ENCODE measurements at regions not wholly inside any gene's neighbourhood (a gene's known extent, or its start where the extent isn't known, plus 50 kb on each side); places are given as distances from the start of the nearest gene placed in this dataset.

DNA sequence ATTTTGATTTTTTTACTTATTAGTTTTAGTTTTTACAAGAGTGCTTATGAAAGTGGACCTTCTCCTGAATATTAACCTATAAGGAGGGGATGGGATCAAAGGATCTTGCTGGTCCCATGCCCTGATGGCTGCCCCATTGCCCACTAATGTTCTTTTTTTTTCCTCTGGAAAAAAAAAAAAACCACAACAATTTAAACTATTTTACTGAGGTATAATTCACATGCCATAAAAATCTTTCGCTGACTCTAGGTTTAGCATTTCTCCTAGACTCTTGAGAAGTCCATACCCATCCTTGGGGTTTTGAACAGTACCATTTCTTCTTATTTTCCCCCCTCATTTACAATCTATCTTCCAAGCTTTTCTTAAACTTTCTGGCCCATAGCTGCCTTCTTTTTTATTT is 481.8 kb downstream of the TFEC start:
- dilution Hi-C loops (cut with MboI; ENCODE audit: extremely low pct_ligation_motif_present, low sequenced_read_pairs), result no loop called here
- H3K27me3 ChIP-seq (ENCODE audit: control insufficient read depth in 2 of 2, insufficient read depth in 2 of 2, low read length in 2 of 2), result no peaks in the 10 kb centered on the region
- H2AFZ ChIP-seq (ENCODE audit: low read depth, low read length), result no peak overlapping the region
- intact Hi-C loops (cut with micrococcal nuclease), result no loop called here
- H3K9ac ChIP-seq (replicated peaks; ENCODE audit: extremely low read depth, insufficient read depth, low read length), result no peak overlapping the region
- H3K4me3 ChIP-seq (replicated peaks in 1 of 3; ENCODE audit: insufficient read depth in 1 of 3, low read depth in 1 of 3, low read length in 3 of 3), result no peak overlapping the region
- no peak for FAIRE-seq
- H3K4me2 ChIP-seq (ENCODE audit: insufficient read depth, low read length), result no peak overlapping the region
- H3K9me3 ChIP-seq (replicated peaks; ENCODE audit: control insufficient read depth, insufficient read depth, low read length), result no peaks in the 10 kb centered on the region
- H3K36me3 ChIP-seq (ENCODE audit: control insufficient read depth in 2 of 2, extremely low read depth in 1 of 2, insufficient read depth in 2 of 2, low read length in 2 of 2), result no peaks in the 10 kb centered on the region
- H3K9me1 ChIP-seq (replicated peaks; ENCODE audit: control insufficient read depth, extremely low read depth, insufficient read depth, low read length), result no peaks in the 10 kb centered on the region
- ChIA-PET POLR2A (no interaction called here), CTCF (interaction anchor here (1.3 kb wide), 1 partner anchor 25 kb away, joined by 3 read pairs; no protein-coding TSS in a partner anchor)
- TF ChIP-seq, protein P1, sequence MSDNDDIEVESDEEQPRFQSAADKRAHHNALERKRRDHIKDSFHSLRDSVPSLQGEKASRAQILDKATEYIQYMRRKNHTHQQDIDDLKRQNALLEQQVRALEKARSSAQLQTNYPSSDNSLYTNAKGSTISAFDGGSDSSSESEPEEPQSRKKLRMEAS (IDR thresholded peaks at IDR 0.05; ENCODE audit: insufficient read depth, insufficient read length), result no peak
- no peak for TF ChIP-seq JUN (IDR thresholded peaks at IDR 0.05; ENCODE audit: borderline replicate concordance, insufficient read depth, insufficient read length, low read depth)
- TF ChIP-seq EZH2 (IDR thresholded peaks at IDR 0.05; ENCODE audit: borderline replicate concordance, low read depth, low read length, severe bottlenecking), result no peak
- no peak for TF ChIP-seq POLR2AphosphoS5 (IDR thresholded peaks at IDR 0.05; ENCODE audit: insufficient read depth, low read depth, low read length)
- TF ChIP-seq, protein P2, sequence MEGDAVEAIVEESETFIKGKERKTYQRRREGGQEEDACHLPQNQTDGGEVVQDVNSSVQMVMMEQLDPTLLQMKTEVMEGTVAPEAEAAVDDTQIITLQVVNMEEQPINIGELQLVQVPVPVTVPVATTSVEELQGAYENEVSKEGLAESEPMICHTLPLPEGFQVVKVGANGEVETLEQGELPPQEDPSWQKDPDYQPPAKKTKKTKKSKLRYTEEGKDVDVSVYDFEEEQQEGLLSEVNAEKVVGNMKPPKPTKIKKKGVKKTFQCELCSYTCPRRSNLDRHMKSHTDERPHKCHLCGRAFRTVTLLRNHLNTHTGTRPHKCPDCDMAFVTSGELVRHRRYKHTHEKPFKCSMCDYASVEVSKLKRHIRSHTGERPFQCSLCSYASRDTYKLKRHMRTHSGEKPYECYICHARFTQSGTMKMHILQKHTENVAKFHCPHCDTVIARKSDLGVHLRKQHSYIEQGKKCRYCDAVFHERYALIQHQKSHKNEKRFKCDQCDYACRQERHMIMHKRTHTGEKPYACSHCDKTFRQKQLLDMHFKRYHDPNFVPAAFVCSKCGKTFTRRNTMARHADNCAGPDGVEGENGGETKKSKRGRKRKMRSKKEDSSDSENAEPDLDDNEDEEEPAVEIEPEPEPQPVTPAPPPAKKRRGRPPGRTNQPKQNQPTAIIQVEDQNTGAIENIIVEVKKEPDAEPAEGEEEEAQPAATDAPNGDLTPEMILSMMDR (IDR thresholded peaks at IDR 0.05; ENCODE audit: extremely low read depth in 1 of 2, insufficient read depth in 1 of 2, low read depth in 1 of 2, low read length in 2 of 2), result no peak
- no peak for TF ChIP-seq GATA2 (IDR thresholded peaks at IDR 0.05; ENCODE audit: insufficient read depth, insufficient read length, low read depth, low read length)
- TF ChIP-seq MYC (IDR thresholded peaks at IDR 0.05; ENCODE audit: low read depth, low read length), result no peak
- no peak for TF ChIP-seq FOS (IDR thresholded peaks at IDR 0.05; ENCODE audit: borderline replicate concordance, insufficient read depth, low read length)
- no peak for TF ChIP-seq POLR2A (IDR thresholded peaks at IDR 0.05; ENCODE audit: low read depth, low read length)
- H3K4me1 ChIP-seq (ENCODE audit: control insufficient read depth, extremely low read depth, insufficient read depth, low read length), result no peaks in the 10 kb centered on the region
- H3K27ac ChIP-seq (ENCODE audit: insufficient read depth, low read depth, low read length), result no peak overlapping the region
- no peaks in the 10 kb centered on the region for H3K79me2 ChIP-seq (ENCODE audit: control insufficient read depth, insufficient read depth, low read length)
- DNase-seq (ENCODE audit: low read depth, low spot score), result no peak
- no peaks in the 10 kb centered on the region for H4K20me1 ChIP-seq (replicated peaks; ENCODE audit: control insufficient read depth, extremely low read depth, insufficient read depth, low read length)
- BruUV-seq (replicated peaks), result no TSS peak

Data from endothelial cell of umbilical vein (primary cell).